Fibroblast of skin of scalp (primary cell): ENCODE measurements at regions not wholly inside any gene's neighbourhood (a gene's known extent, or its start where the extent isn't known, plus 50 kb on each side); places are given as distances from the start of the nearest gene placed in this dataset.
"Not testable (repeated sequence)": the region's sequence is repeated elsewhere in the genome, so short reads cannot be mapped to it uniquely, and the experiment has no call there.

Experiments used
- DNase-seq: peaks from one replicate; pipeline ENCODE4 v3.0.0-alpha.2; 2013

- no peak for DNase-seq
Measured at GRCh38 chr18:75728621-75729020, 301.1 kb upstream of the SMIM21 start.

- peak; percentile 36 for DNase-seq
Measured at GRCh38 chr18:75727456-75727855, 300.0 kb upstream of the SMIM21 start.

- no peak for DNase-seq
Measured at GRCh38 chr18:75723521-75724340, 296.2 kb upstream of the SMIM21 start.

- no peak for DNase-seq
Measured at GRCh38 chr18:75714766-75715165, 287.3 kb upstream of the SMIM21 start.

- DNase-seq, result not testable (repeated sequence)
Measured at GRCh38 chr18:75712124-75712867, 284.8 kb upstream of the SMIM21 start.

- DNase-seq, result no peak
Measured at GRCh38 chr18:75700561-75700960, 273.1 kb upstream of the SMIM21 start.

- no peak for DNase-seq
Measured at GRCh38 chr18:75698861-75699260, 271.4 kb upstream of the SMIM21 start.

GRCh38 chr18:75697493-75697892 is 270.0 kb upstream of the SMIM21 start:
- no peak for DNase-seq

- DNase-seq, result no peak
Measured at GRCh38 chr18:75696391-75696790, 268.9 kb upstream of the SMIM21 start.

- no peak for DNase-seq
Measured at GRCh38 chr18:75694292-75694691, 266.8 kb upstream of the SMIM21 start.

- DNase-seq, result no peak
Measured at GRCh38 chr18:75691483-75691882, 264.0 kb upstream of the SMIM21 start.

- not testable (repeated sequence) for DNase-seq
Measured at GRCh38 chr18:75690283-75690682, 262.8 kb upstream of the SMIM21 start.

- DNase-seq, result no peak
Measured at GRCh38 chr18:75687626-75688025, 260.1 kb upstream of the SMIM21 start.

GRCh38 chr18:75683426-75683825 is 255.9 kb upstream of the SMIM21 start:
- DNase-seq, result no peak

GRCh38 chr18:75681538-75682115 is 254.1 kb upstream of the SMIM21 start:
- DNase-seq, result no peak

- no peak for DNase-seq
Measured at GRCh38 chr18:75679331-75679730, 251.8 kb upstream of the SMIM21 start.

- DNase-seq, result peak; percentile 27
Measured at GRCh38 chr18:75678627-75679026, 251.1 kb upstream of the SMIM21 start.

GRCh38 chr18:75677696-75678455 is 250.4 kb upstream of the SMIM21 start:
- no peak for DNase-seq

- no peak for DNase-seq
Measured at GRCh38 chr18:75660932-75661331, 233.4 kb upstream of the SMIM21 start.

- no peak for DNase-seq
Measured at GRCh38 chr18:75659535-75660023, 232.1 kb upstream of the SMIM21 start.

- no peak for DNase-seq
Measured at GRCh38 chr18:75658330-75658729, 230.8 kb upstream of the SMIM21 start.

GRCh38 chr18:75656563-75657247 is 229.2 kb upstream of the SMIM21 start:
- DNase-seq, result no peak
